Kidney glomerular epithelial cell (primary cell): ENCODE measurements at regions not wholly inside any gene's neighbourhood (a gene's known extent, or its start where the extent isn't known, plus 50 kb on each side); places are given as distances from the start of the nearest gene placed in this dataset.
"Not testable (repeated sequence)": the region's sequence is repeated elsewhere in the genome, so short reads cannot be mapped to it uniquely, and the experiment has no call there.

Experiments used
- DNase-seq: peaks from one replicate; lab custom pipeline; 2025; lab: John Stamatoyannopoulos, UW

GRCh38 chr10:85459906-85460305, 906.7 kb downstream of the GRID1 start:
- no peak for DNase-seq

GRCh38 chr10:85464336-85464735, 902.3 kb downstream of the GRID1 start:
- no peak for DNase-seq

- no peak for DNase-seq
These were observed 888.6 kb downstream of the GRID1 start for GRCh38 chr10:85477979-85478378.

GRCh38 chr10:85490431-85490830, 876.2 kb downstream of the GRID1 start:
- DNase-seq = no peak

GRCh38 chr10:85491652-85492051, 874.9 kb downstream of the GRID1 start:
- no peak for DNase-seq

- DNase-seq = no peak
These were observed 873.9 kb downstream of the GRID1 start for GRCh38 chr10:85492684-85493083.

GRCh38 chr10:85493703-85494102, 872.9 kb downstream of the GRID1 start:
- DNase-seq = no peak

GRCh38 chr10:85504641-85505040, 862.0 kb downstream of the GRID1 start:
- not testable (repeated sequence) for DNase-seq

GRCh38 chr10:85508159-85508558, 858.4 kb downstream of the GRID1 start:
- DNase-seq = no peak

- no peak for DNase-seq
These were observed 855.9 kb downstream of the GRID1 start for GRCh38 chr10:85510682-85511081.

- no peak for DNase-seq
These were observed 853.2 kb downstream of the GRID1 start for GRCh38 chr10:85513436-85513835.

GRCh38 chr10:85515316-85515715, 851.3 kb downstream of the GRID1 start:
- DNase-seq = no peak

GRCh38 chr10:85524001-85524666, 842.5 kb downstream of the GRID1 start:
- peak; percentile 34 for DNase-seq

GRCh38 chr10:85527616-85528317, 838.8 kb downstream of the GRID1 start:
- no peak for DNase-seq

GRCh38 chr10:85528318-85528652, 838.3 kb downstream of the GRID1 start:
- DNase-seq = no peak

- DNase-seq = no peak
These were observed 834.9 kb downstream of the GRID1 start for GRCh38 chr10:85531706-85532105.

GRCh38 chr10:85532773-85533172, 833.8 kb downstream of the GRID1 start:
- DNase-seq = peak; percentile 42

- no peak for DNase-seq
These were observed 830.7 kb downstream of the GRID1 start for GRCh38 chr10:85535926-85536325.

GRCh38 chr10:85537561-85537960, 829.0 kb downstream of the GRID1 start:
- DNase-seq = no peak

GRCh38 chr10:85538601-85539000, 828.0 kb downstream of the GRID1 start:
- DNase-seq = no peak

GRCh38 chr10:85542152-85542551, 824.4 kb downstream of the GRID1 start:
- DNase-seq = no peak

- no peak for DNase-seq
These were observed 823.5 kb downstream of the GRID1 start for GRCh38 chr10:85542936-85543730.

GRCh38 chr10:85544956-85545355, 821.6 kb downstream of the GRID1 start:
- no peak for DNase-seq
